Suprapubic skin (tissue), 4 donors: ENCODE measurements at regions not wholly inside any gene's neighbourhood (a gene's known extent, or its start where the extent isn't known, plus 50 kb on each side); places are given as distances from the start of the nearest gene placed in this dataset.

Experiments used
- DNase-seq, 2 donors: peaks; one replicate each; pipeline ENCODE4 v3.0.0-alpha.2; 2019; ENCODE audit warnings: low spot score in 2 of 2
- H3K27ac ChIP-seq: fragments of 200-600 bp; sonication (generic); one replicate; pipeline ENCODE4 v1.5.1; 2019
- H3K27me3 ChIP-seq: fragments of 200-600 bp; sonication (generic); one replicate; pipeline ENCODE4 v1.5.1; 2019
- H3K36me3 ChIP-seq: fragments of 200-600 bp; sonication (generic); one replicate; pipeline ENCODE4 v1.5.1; 2019
- H3K4me1 ChIP-seq: fragments of 200-600 bp; sonication (generic); one replicate; pipeline ENCODE4 v1.5.1; 2019
- H3K4me3 ChIP-seq: fragments of 200-600 bp; sonication (generic); one replicate; pipeline ENCODE4 v1.5.1; 2019; ENCODE audit warnings: mild to moderate bottlenecking
- H3K9me3 ChIP-seq: fragments of 200-600 bp; sonication (generic); one replicate; pipeline ENCODE4 v1.5.1; 2019
- CTCF ChIP-seq, 2 donors: fragments of 200-600 bp in 1 of 2; fragments of 450-650 bp in 1 of 2; sonication (generic) in 1 of 2; IDR thresholded peaks; one replicate each; pipeline ENCODE4 v1.5.1; 2016 to 2019; ENCODE audit warnings: antibody characterized with exemption in 2 of 2, mild to moderate bottlenecking in 1 of 2, moderate library complexity in 1 of 2
- EP300 ChIP-seq: sonication (generic); formaldehyde crosslinking; IDR thresholded peaks from one replicate; pipeline ENCODE4 v1.6.1; 2017; ENCODE audit warnings: antibody characterized with exemption
- POLR2A ChIP-seq, 2 donors: fragments of 450-650 bp; IDR thresholded peaks; one replicate each; pipeline ENCODE4 v1.6.1; 2017; ENCODE audit warnings: antibody characterized with exemption in 2 of 2, mild to moderate bottlenecking in 2 of 2, moderate library complexity in 2 of 2
- POLR2AphosphoS5 ChIP-seq, 3 donors: sonication (generic); formaldehyde crosslinking; IDR thresholded peaks; one replicate each; pipeline ENCODE4 v1.6.1; 2017; ENCODE audit warnings: antibody characterized with exemption in 3 of 3
- WGBS: methylation state at CpG from one replicate; pipeline ENCODE4 v1.1.5; 2018; 5-methylcytosine and 5-hydroxymethylcytosine counted together

- 94% methylated on average over 4 of the region's 4 CpGs for WGBS
- H3K4me3 ChIP-seq, result no peak overlapping the region
- H3K27me3 ChIP-seq, result no peaks in the 10 kb centered on the region
- H3K9me3 ChIP-seq, result no peaks in the 10 kb centered on the region
- H3K4me1 ChIP-seq, result no peaks in the 10 kb centered on the region
- H3K27ac ChIP-seq, result no peak overlapping the region
- TF ChIP-seq CTCF (IDR thresholded peaks at IDR 0.05) (no peak), EP300 (no peak)
- no peaks in the 10 kb centered on the region for H3K36me3 ChIP-seq
- DNase-seq, result no peak
Measured at GRCh38 chr7:49432254-49432653, 341.2 kb upstream of the VWC2 start.

- DNase-seq, result no peak
- Histone ChIP-seq H3K9me3 (no peaks in the 10 kb centered on the region), H3K4me3 (no peak overlapping the region), H3K36me3 (no peaks in the 10 kb centered on the region), H3K27me3 (no peaks in the 10 kb centered on the region), H3K4me1 (no peaks in the 10 kb centered on the region), H3K27ac (no peak overlapping the region)
- no peak for TF ChIP-seq CTCF (IDR thresholded peaks at IDR 0.05)
- no peak for TF ChIP-seq POLR2A (IDR thresholded peaks at IDR 0.05)
- TF ChIP-seq EP300, result no peak
- no peak for TF ChIP-seq POLR2AphosphoS5 (IDR thresholded peaks at IDR 0.05)
Measured at GRCh38 chr7:49433794-49434193, 339.6 kb upstream of the VWC2 start.

GRCh38 chr7:49434846-49435245 is 338.6 kb upstream of the VWC2 start:
- TF ChIP-seq POLR2A (IDR thresholded peaks at IDR 0.05) (no peak), CTCF (IDR thresholded peaks at IDR 0.05) (no peak), POLR2AphosphoS5 (IDR thresholded peaks at IDR 0.05) (no peak), EP300 (no peak)
- H3K36me3 ChIP-seq, result no peaks in the 10 kb centered on the region
- no peak overlapping the region for H3K27ac ChIP-seq
- H3K9me3 ChIP-seq, result no peaks in the 10 kb centered on the region
- H3K4me3 ChIP-seq, result no peak overlapping the region
- H3K27me3 ChIP-seq, result no peaks in the 10 kb centered on the region
- DNase-seq, result no peak
- 48% methylated on average over 1 of the region's 1 CpG for WGBS
- H3K4me1 ChIP-seq, result no peaks in the 10 kb centered on the region

- 93% methylated on average over 4 of the region's 4 CpGs for WGBS
- H3K4me1 ChIP-seq, result no peaks in the 10 kb centered on the region
- H3K36me3 ChIP-seq, result no peaks in the 10 kb centered on the region
- no peak overlapping the region for H3K27ac ChIP-seq
- H3K4me3 ChIP-seq, result no peak overlapping the region
- DNase-seq, result no peak
- TF ChIP-seq CTCF (IDR thresholded peaks at IDR 0.05), result no peak
- no peak for TF ChIP-seq POLR2AphosphoS5 (IDR thresholded peaks at IDR 0.05)
- no peak for TF ChIP-seq POLR2A (IDR thresholded peaks at IDR 0.05)
- no peak for TF ChIP-seq EP300
- no peaks in the 10 kb centered on the region for H3K27me3 ChIP-seq
- no peaks in the 10 kb centered on the region for H3K9me3 ChIP-seq
Measured at GRCh38 chr7:49438281-49438680, 335.2 kb upstream of the VWC2 start.

- Histone ChIP-seq H3K36me3 (no peaks in the 10 kb centered on the region), H3K9me3 (no peaks in the 10 kb centered on the region), H3K4me3 (no peak overlapping the region), H3K4me1 (no peaks in the 10 kb centered on the region), H3K27me3 (no peaks in the 10 kb centered on the region), H3K27ac (no peak overlapping the region)
- TF ChIP-seq POLR2AphosphoS5 (IDR thresholded peaks at IDR 0.05) (no peak), EP300 (no peak), CTCF (IDR thresholded peaks at IDR 0.05) (no peak), POLR2A (IDR thresholded peaks at IDR 0.05) (no peak)
- DNase-seq, result no peak
- 95% methylated on average over 2 of the region's 2 CpGs for WGBS
Measured at GRCh38 chr7:49443515-49443914, 329.9 kb upstream of the VWC2 start.
